GM23338 (cell line): ENCODE measurements at regions not wholly inside any gene's neighbourhood (a gene's known extent, or its start where the extent isn't known, plus 50 kb on each side); places are given as distances from the start of the nearest gene placed in this dataset.

ENCODE experiments used
- ATAC-seq: fragments of 200-7000 bp; cut with Tn5 transposase; 3 replicates; pipeline ENCODE4 v1.9.1; 2020
- DNase-seq: peaks from one replicate; pipeline ENCODE4 v3.0.0-alpha.2; 2015; ENCODE audit warnings: low spot score
- H2AFZ ChIP-seq: fragments of 200-600 bp; sonication (generic); 2 replicates; pipeline ENCODE4 v1.8.0; 2016; ENCODE audit warnings: antibody characterized with exemption, mild to moderate bottlenecking, moderate library complexity
- H3F3A ChIP-seq: fragments of 200-600 bp; sonication (generic); replicated peaks from 2 replicates; pipeline ENCODE4 v1.8.0; 2017; ENCODE audit warnings: antibody characterized with exemption, mixed run types, low read depth
- H3K27ac ChIP-seq: fragments of 200-600 bp; sonication (generic); 2 replicates; pipeline ENCODE4 v1.6.1; 2016; ENCODE audit warnings: low read depth
- H3K27me3 ChIP-seq: fragments of 200-600 bp; sonication (generic); 2 replicates; pipeline ENCODE4 v1.8.0; 2016; ENCODE audit warnings: mild to moderate bottlenecking, mixed run types, moderate library complexity; ENCODE audit not compliant: insufficient read depth
- H3K36me3 ChIP-seq: fragments of 200-600 bp; sonication (generic); 2 replicates; pipeline ENCODE4 v1.8.0; 2016; ENCODE audit warnings: mild to moderate bottlenecking; ENCODE audit not compliant: insufficient read depth
- H3K4me1 ChIP-seq: fragments of 200-600 bp; sonication (generic); 2 replicates; pipeline ENCODE4 v1.8.0; 2016; ENCODE audit warnings: mild to moderate bottlenecking, moderate library complexity; ENCODE audit not compliant: insufficient read depth
- H3K4me2 ChIP-seq: fragments of 200-600 bp; sonication (generic); 2 replicates; pipeline ENCODE4 v1.7.1; 2017; ENCODE audit warnings: mixed run types
- H3K4me3 ChIP-seq: fragments of 200-600 bp; sonication (generic); 2 replicates; pipeline ENCODE4 v1.6.1; 2016; ENCODE audit warnings: mixed run types
- H3K79me2 ChIP-seq: fragments of 200-600 bp; sonication (generic); replicated peaks from 2 replicates; pipeline ENCODE4 v1.8.0; 2017; ENCODE audit warnings: mild to moderate bottlenecking; ENCODE audit not compliant: insufficient read depth
- H3K9me2 ChIP-seq: fragments of 200-600 bp; sonication (generic); 2 replicates; pipeline ENCODE4 v1.8.0; 2017; ENCODE audit not compliant: insufficient read depth
- H4K20me1 ChIP-seq: fragments of 200-600 bp; sonication (generic); replicated peaks from 2 replicates; pipeline ENCODE4 v1.8.0; 2017; ENCODE audit warnings: mild to moderate bottlenecking; ENCODE audit not compliant: insufficient read depth
- H3K27ac Mint-ChIP-seq: 2 replicates; pipeline ENCODE4 v1.8.0; 2020; ENCODE audit warnings: inconsistent platforms, mild to moderate bottlenecking, moderate library complexity, mixed read lengths
- H3K27me3 Mint-ChIP-seq: 3 replicates; pipeline ENCODE4 v1.8.0; 2022; ENCODE audit warnings: low read depth, mild to moderate bottlenecking, moderate library complexity, mixed read lengths, inconsistent platforms; ENCODE audit not compliant: insufficient read depth, poor library complexity
- H3K36me3 Mint-ChIP-seq: 3 replicates; pipeline ENCODE4 v1.8.0; 2021; ENCODE audit warnings: low read depth, mild to moderate bottlenecking, inconsistent platforms, moderate library complexity, mixed read lengths
- H3K4me1 Mint-ChIP-seq: 3 replicates; pipeline ENCODE4 v1.8.0; 2020; ENCODE audit warnings: mild to moderate bottlenecking, inconsistent platforms, mixed read lengths
- H3K4me3 Mint-ChIP-seq: 3 replicates; pipeline ENCODE4 v1.8.0; 2021; ENCODE audit warnings: moderate library complexity, mild to moderate bottlenecking, inconsistent platforms, mixed read lengths
- H3K9me3 Mint-ChIP-seq: 3 replicates; pipeline ENCODE4 v1.8.0; 2020; ENCODE audit warnings: moderate library complexity, mild to moderate bottlenecking, inconsistent platforms, mixed read lengths
- CREB1 ChIP-seq: fragments of 250-450 bp; sonication (Bioruptor Pico); IDR thresholded peaks from 2 replicates; pipeline ENCODE4 v1.5.0; 2020; ENCODE audit warnings: low read depth, mild to moderate bottlenecking, moderate library complexity
- CTCF ChIP-seq, 2 experiments: fragments of 200-600 bp in 1 of 2; sonication (generic) in 1 of 2; conservative IDR thresholded peaks; 2 replicates each; pipeline versions ENCODE4 v1.5.1 to v1.6.1; 2016 to 2017; ENCODE audit warnings: antibody characterized with exemption in 2 of 2, low read depth in 2 of 2, mild to moderate bottlenecking in 2 of 2, moderate library complexity in 1 of 2
- EZH2 ChIP-seq: fragments of 200-600 bp; sonication (generic); IDR thresholded peaks from one replicate; pipeline ENCODE4 v1.8.0; 2017; ENCODE audit warnings: antibody characterized with exemption, mild to moderate bottlenecking, low read depth; ENCODE audit not compliant: unreplicated experiment
- EZH2phosphoT487 ChIP-seq: fragments of 200-600 bp; sonication (generic); IDR thresholded peaks from one replicate; pipeline ENCODE4 v1.8.1; 2018; ENCODE audit warnings: antibody characterized with exemption; ENCODE audit not compliant: unreplicated experiment
- JUNB ChIP-seq: IDR thresholded peaks from one replicate; pipeline ENCODE4 v1.6.1; 2016; ENCODE audit warnings: antibody characterized with exemption; ENCODE audit not compliant: unreplicated experiment
- NANOG ChIP-seq: IDR thresholded peaks from 2 replicates; pipeline ENCODE4 v1.6.1; 2016; ENCODE audit warnings: antibody characterized with exemption, borderline replicate concordance
- POLR2AphosphoS5 ChIP-seq: IDR thresholded peaks from 2 replicates; pipeline ENCODE4 v1.6.1; 2016; ENCODE audit warnings: antibody characterized with exemption, low read depth
- STAT1 ChIP-seq: IDR thresholded peaks from one replicate; pipeline ENCODE4 v1.6.1; 2016; ENCODE audit warnings: antibody characterized with exemption; ENCODE audit not compliant: unreplicated experiment
- ZNF114 ChIP-seq: fragments of 250-450 bp; sonication (Bioruptor Pico); IDR thresholded peaks from 2 replicates; pipeline ENCODE4 v1.5.0; 2020; ENCODE audit warnings: mild to moderate bottlenecking, moderate library complexity
- ZNF331 ChIP-seq: fragments of 250-450 bp; sonication (Bioruptor Pico); IDR thresholded peaks from 2 replicates; pipeline ENCODE4 v1.5.0; 2020; ENCODE audit warnings: low read depth, mild to moderate bottlenecking, moderate library complexity
- TF ChIP-seq, protein P1 (sequence below): fragments of 250-450 bp; sonication (Bioruptor Pico); IDR thresholded peaks from 2 replicates; pipeline ENCODE4 v1.5.0; 2020; ENCODE audit warnings: mild to moderate bottlenecking, moderate library complexity
- TF ChIP-seq, protein P2 (sequence below): IDR thresholded peaks from one replicate; pipeline ENCODE4 v1.6.1; 2018; ENCODE audit warnings: antibody characterized with exemption; ENCODE audit not compliant: unreplicated experiment
- TF ChIP-seq, protein P3 (sequence below): IDR thresholded peaks from 2 replicates; pipeline ENCODE4 v1.6.1; 2016; ENCODE audit warnings: antibody characterized with exemption

- 0 out of 2 replicates have a peak, but pooled peaks cover 4% of the 10 kb centered on the region for H3K9me2 ChIP-seq
- Mint-ChIP-seq H3K9me3 (no peaks in the 10 kb centered on the region), H3K4me3 (no peak overlapping the region), H3K36me3 (no peaks in the 10 kb centered on the region; the same call in 2 of the 3 replicates), H3K27me3 (no peaks in the 10 kb centered on the region), H3K4me1 (no peaks in the 10 kb centered on the region), H3K27ac (no peak overlapping the region)
- no peaks in the 10 kb centered on the region for H3K27me3 ChIP-seq
- no peaks in the 10 kb centered on the region for H3F3A ChIP-seq
- H3K79me2 ChIP-seq, result no peaks in the 10 kb centered on the region
- DNase-seq, result no peak
- H2AFZ ChIP-seq, result no peak overlapping the region
- H3K4me1 ChIP-seq, result no peaks in the 10 kb centered on the region
- no peaks in the 10 kb centered on the region for H4K20me1 ChIP-seq
- ATAC-seq, result no peak
- no peaks in the 10 kb centered on the region; the same call in 1 of the 2 replicates for H3K36me3 ChIP-seq
- no peak for TF ChIP-seq ZNF331 (CRISPR knock-in tag)
- TF ChIP-seq, protein P1, sequence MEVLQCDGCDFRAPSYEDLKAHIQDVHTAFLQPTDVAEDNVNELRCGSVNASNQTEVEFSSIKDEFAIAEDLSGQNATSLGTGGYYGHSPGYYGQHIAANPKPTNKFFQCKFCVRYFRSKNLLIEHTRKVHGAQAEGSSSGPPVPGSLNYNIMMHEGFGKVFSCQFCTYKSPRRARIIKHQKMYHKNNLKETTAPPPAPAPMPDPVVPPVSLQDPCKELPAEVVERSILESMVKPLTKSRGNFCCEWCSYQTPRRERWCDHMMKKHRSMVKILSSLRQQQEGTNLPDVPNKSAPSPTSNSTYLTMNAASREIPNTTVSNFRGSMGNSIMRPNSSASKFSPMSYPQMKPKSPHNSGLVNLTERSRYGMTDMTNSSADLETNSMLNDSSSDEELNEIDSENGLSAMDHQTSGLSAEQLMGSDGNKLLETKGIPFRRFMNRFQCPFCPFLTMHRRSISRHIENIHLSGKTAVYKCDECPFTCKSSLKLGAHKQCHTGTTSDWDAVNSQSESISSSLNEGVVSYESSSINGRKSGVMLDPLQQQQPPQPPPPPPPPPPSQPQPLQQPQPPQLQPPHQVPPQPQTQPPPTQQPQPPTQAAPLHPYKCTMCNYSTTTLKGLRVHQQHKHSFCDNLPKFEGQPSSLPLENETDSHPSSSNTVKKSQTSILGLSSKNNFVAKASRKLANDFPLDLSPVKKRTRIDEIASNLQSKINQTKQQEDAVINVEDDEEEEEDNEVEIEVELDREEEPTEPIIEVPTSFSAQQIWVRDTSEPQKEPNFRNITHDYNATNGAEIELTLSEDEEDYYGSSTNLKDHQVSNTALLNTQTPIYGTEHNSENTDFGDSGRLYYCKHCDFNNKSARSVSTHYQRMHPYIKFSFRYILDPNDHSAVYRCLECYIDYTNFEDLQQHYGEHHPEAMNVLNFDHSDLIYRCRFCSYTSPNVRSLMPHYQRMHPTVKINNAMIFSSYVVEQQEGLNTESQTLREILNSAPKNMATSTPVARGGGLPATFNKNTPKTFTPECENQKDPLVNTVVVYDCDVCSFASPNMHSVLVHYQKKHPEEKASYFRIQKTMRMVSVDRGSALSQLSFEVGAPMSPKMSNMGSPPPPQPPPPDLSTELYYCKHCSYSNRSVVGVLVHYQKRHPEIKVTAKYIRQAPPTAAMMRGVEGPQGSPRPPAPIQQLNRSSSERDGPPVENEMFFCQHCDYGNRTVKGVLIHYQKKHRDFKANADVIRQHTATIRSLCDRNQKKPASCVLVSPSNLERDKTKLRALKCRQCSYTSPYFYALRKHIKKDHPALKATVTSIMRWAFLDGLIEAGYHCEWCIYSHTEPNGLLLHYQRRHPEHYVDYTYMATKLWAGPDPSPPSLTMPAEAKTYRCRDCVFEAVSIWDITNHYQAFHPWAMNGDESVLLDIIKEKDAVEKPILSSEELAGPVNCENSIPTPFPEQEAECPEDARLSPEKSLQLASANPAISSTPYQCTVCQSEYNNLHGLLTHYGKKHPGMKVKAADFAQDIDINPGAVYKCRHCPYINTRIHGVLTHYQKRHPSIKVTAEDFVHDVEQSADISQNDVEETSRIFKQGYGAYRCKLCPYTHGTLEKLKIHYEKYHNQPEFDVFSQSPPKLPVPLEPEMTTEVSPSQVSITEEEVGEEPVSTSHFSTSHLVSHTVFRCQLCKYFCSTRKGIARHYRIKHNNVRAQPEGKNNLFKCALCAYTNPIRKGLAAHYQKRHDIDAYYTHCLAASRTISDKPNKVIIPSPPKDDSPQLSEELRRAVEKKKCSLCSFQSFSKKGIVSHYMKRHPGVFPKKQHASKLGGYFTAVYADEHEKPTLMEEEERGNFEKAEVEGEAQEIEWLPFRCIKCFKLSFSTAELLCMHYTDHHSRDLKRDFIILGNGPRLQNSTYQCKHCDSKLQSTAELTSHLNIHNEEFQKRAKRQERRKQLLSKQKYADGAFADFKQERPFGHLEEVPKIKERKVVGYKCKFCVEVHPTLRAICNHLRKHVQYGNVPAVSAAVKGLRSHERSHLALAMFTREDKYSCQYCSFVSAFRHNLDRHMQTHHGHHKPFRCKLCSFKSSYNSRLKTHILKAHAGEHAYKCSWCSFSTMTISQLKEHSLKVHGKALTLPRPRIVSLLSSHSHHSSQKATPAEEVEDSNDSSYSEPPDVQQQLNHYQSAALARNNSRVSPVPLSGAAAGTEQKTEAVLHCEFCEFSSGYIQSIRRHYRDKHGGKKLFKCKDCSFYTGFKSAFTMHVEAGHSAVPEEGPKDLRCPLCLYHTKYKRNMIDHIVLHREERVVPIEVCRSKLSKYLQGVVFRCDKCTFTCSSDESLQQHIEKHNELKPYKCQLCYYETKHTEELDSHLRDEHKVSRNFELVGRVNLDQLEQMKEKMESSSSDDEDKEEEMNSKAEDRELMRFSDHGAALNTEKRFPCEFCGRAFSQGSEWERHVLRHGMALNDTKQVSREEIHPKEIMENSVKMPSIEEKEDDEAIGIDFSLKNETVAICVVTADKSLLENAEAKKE, result no peak
- no peak for TF ChIP-seq ZNF114
- TF ChIP-seq NANOG, result no peak
- TF ChIP-seq CREB1, result no peak
- TF ChIP-seq, protein P2, sequence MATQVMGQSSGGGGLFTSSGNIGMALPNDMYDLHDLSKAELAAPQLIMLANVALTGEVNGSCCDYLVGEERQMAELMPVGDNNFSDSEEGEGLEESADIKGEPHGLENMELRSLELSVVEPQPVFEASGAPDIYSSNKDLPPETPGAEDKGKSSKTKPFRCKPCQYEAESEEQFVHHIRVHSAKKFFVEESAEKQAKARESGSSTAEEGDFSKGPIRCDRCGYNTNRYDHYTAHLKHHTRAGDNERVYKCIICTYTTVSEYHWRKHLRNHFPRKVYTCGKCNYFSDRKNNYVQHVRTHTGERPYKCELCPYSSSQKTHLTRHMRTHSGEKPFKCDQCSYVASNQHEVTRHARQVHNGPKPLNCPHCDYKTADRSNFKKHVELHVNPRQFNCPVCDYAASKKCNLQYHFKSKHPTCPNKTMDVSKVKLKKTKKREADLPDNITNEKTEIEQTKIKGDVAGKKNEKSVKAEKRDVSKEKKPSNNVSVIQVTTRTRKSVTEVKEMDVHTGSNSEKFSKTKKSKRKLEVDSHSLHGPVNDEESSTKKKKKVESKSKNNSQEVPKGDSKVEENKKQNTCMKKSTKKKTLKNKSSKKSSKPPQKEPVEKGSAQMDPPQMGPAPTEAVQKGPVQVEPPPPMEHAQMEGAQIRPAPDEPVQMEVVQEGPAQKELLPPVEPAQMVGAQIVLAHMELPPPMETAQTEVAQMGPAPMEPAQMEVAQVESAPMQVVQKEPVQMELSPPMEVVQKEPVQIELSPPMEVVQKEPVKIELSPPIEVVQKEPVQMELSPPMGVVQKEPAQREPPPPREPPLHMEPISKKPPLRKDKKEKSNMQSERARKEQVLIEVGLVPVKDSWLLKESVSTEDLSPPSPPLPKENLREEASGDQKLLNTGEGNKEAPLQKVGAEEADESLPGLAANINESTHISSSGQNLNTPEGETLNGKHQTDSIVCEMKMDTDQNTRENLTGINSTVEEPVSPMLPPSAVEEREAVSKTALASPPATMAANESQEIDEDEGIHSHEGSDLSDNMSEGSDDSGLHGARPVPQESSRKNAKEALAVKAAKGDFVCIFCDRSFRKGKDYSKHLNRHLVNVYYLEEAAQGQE, result no peak
- no peak for TF ChIP-seq CTCF (conservative IDR thresholded peaks at IDR 0.05; ENCODE audit: low read depth in 2 of 2)
- TF ChIP-seq POLR2AphosphoS5, result no peak
- no peak for TF ChIP-seq EZH2phosphoT487
- TF ChIP-seq STAT1, result no peak
- TF ChIP-seq, protein P3, sequence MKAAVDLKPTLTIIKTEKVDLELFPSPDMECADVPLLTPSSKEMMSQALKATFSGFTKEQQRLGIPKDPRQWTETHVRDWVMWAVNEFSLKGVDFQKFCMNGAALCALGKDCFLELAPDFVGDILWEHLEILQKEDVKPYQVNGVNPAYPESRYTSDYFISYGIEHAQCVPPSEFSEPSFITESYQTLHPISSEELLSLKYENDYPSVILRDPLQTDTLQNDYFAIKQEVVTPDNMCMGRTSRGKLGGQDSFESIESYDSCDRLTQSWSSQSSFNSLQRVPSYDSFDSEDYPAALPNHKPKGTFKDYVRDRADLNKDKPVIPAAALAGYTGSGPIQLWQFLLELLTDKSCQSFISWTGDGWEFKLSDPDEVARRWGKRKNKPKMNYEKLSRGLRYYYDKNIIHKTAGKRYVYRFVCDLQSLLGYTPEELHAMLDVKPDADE, result no peak
- TF ChIP-seq EZH2, result no peak
- no peak for TF ChIP-seq JUNB
- H3K4me3 ChIP-seq, result no peak overlapping the region
- no peak overlapping the region for H3K4me2 ChIP-seq
- H3K27ac ChIP-seq, result no peak overlapping the region
Measured at GRCh38 chr6:68128211-68128610, 506.9 kb upstream of the ADGRB3 start.
